Psoas muscle (tissue), 7 donors: ENCODE measurements at regions not wholly inside any gene's neighbourhood (a gene's known extent, or its start where the extent isn't known, plus 50 kb on each side); places are given as distances from the start of the nearest gene placed in this dataset.

Experiments used
- ATAC-seq, 4 donors: fragments of 200-7000 bp; cut with Tn5 transposase; one replicate each; pipeline ENCODE4 v1.9.1; 2020; ENCODE audit warnings: moderate library complexity in 3 of 4, mild to moderate bottlenecking in 2 of 4
- DNase-seq, 2 donors: peaks; one replicate each; pipeline ENCODE4 v3.0.0-alpha.2; 2020
- H3K27ac ChIP-seq: fragments of 200-600 bp; one replicate; pipeline ENCODE4 v1.8.0; 2022
- H3K27me3 ChIP-seq, 3 donors: fragments of 200-600 bp in 1 of 3; one replicate each; pipeline versions ENCODE4 v1.6.1 to v1.8.0; 2013 to 2022; ENCODE audit warnings: low read length in 2 of 3, mild to moderate bottlenecking in 2 of 3, moderate library complexity in 1 of 3; ENCODE audit not compliant: insufficient read depth in 3 of 3
- H3K36me3 ChIP-seq, 2 donors: fragments of 200-600 bp in 1 of 2; one replicate each; pipeline versions ENCODE4 v1.6.1 to v1.8.0; 2013 to 2022; ENCODE audit warnings: low read depth in 1 of 2, mild to moderate bottlenecking in 1 of 2, moderate library complexity in 1 of 2; ENCODE audit not compliant: insufficient read depth in 1 of 2
- H3K4me1 ChIP-seq: fragments of 200-600 bp; one replicate; pipeline ENCODE4 v1.8.0; 2022
- H3K4me3 ChIP-seq: fragments of 200-600 bp; one replicate; pipeline ENCODE4 v1.8.0; 2022; ENCODE audit warnings: mild to moderate bottlenecking
- H3K9me3 ChIP-seq: fragments of 200-600 bp; one replicate; pipeline ENCODE4 v1.8.0; 2022
- WGBS, 3 donors: extraction: QIAGEN DNeasy Blood & Tissue Kit; methylation state at CpG; one replicate each; pipeline versions ENCODE4 v1.1.6 to v1.1.7; 2013; 5-methylcytosine and 5-hydroxymethylcytosine counted together
- intact Hi-C, 2 donors: fragments of 100-400 bp; cut with DNase I; formaldehyde crosslinking; loops; one replicate each; pipeline versions ENCODE4 v1.11.0 to v1.14.2; 2022
- TF ChIP-seq, protein P1 (sequence below): fragments of 200-600 bp; IDR thresholded peaks from one replicate; pipeline ENCODE4 v1.8.0; 2022; ENCODE audit warnings: antibody characterized with exemption
- donor health status: healthy with polysubstance abuse.
- donor health status: DM: no; HTN: no; CAD: no; lungs with moderate emphysema.
- donor health status: Bipolar disorder and iron deficiency.
- donor health status: healthy.
- donor health status: DM: yes; HTN: yes; CAD: no.
- donor health status: DM: no; HTN: no; CAD: no.
- donor health status: DM: yes; HTN: yes; CAD: no.

DNA sequence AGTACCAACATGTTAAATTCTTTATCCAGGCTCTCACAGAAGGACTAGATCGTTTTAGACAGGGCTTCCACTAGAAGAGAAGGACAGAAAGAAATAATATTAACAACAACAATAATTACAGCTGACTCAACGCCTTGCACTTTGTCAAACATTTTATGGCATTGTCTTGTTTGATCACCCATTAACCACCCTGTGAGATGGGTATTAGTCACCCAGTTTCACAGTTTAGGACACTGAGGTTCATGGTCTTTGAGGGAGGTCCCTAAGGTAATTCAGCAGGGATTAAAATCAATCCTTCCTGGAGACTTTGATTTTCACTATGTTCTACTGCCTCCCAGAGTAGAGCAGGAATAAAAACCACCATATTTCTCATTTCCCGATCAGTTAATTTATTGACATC is 51.4 kb upstream of the BNC2 start:
- Histone ChIP-seq H3K36me3 (no peaks in the 10 kb centered on the region), H3K9me3 (no peaks in the 10 kb centered on the region), H3K27me3 (no peaks in the 10 kb centered on the region), H3K4me1 (no peaks in the 10 kb centered on the region), H3K27ac (no peak overlapping the region), H3K4me3 (no peak overlapping the region)
- DNase-seq (no peak), ATAC-seq (no peak)
- TF ChIP-seq, protein P1, sequence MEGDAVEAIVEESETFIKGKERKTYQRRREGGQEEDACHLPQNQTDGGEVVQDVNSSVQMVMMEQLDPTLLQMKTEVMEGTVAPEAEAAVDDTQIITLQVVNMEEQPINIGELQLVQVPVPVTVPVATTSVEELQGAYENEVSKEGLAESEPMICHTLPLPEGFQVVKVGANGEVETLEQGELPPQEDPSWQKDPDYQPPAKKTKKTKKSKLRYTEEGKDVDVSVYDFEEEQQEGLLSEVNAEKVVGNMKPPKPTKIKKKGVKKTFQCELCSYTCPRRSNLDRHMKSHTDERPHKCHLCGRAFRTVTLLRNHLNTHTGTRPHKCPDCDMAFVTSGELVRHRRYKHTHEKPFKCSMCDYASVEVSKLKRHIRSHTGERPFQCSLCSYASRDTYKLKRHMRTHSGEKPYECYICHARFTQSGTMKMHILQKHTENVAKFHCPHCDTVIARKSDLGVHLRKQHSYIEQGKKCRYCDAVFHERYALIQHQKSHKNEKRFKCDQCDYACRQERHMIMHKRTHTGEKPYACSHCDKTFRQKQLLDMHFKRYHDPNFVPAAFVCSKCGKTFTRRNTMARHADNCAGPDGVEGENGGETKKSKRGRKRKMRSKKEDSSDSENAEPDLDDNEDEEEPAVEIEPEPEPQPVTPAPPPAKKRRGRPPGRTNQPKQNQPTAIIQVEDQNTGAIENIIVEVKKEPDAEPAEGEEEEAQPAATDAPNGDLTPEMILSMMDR, result no peak
- intact Hi-C loops, result no loop called here
- 61 to 82% (median 66%) methylated on average over 3 of the region's 3 CpGs for WGBS, 3 donors
